GM23248 (cell line): ENCODE measurements at regions not wholly inside any gene's neighbourhood (a gene's known extent, or its start where the extent isn't known, plus 50 kb on each side); places are given as distances from the start of the nearest gene placed in this dataset.

Experiments
- EZH2 ChIP-seq: fragments of 200-600 bp; sonication (generic); IDR thresholded peaks from 2 replicates; pipeline ENCODE4 v1.6.1; 2018; ENCODE audit warnings: antibody characterized with exemption, mild to moderate bottlenecking; ENCODE audit not compliant: insufficient read depth, poor library complexity, severe bottlenecking
- EZH2phosphoT487 ChIP-seq: fragments of 200-600 bp; sonication (generic); IDR thresholded peaks from 2 replicates; pipeline ENCODE4 v1.6.1; 2018; ENCODE audit warnings: antibody characterized with exemption, moderate library complexity, mild to moderate bottlenecking, low read depth; ENCODE audit not compliant: insufficient read depth

- TF ChIP-seq EZH2phosphoT487 = no peak
- TF ChIP-seq EZH2 = no peak
These were observed 89.1 kb upstream of the NTM start for GRCh38 chr11:131281316-131281715.
